ENCODE measurements at regions not wholly inside any gene's neighbourhood (a gene's known extent, or its start where the extent isn't known, plus 50 kb on each side); places are given as distances from the start of the nearest gene placed in this dataset.

DNA sequence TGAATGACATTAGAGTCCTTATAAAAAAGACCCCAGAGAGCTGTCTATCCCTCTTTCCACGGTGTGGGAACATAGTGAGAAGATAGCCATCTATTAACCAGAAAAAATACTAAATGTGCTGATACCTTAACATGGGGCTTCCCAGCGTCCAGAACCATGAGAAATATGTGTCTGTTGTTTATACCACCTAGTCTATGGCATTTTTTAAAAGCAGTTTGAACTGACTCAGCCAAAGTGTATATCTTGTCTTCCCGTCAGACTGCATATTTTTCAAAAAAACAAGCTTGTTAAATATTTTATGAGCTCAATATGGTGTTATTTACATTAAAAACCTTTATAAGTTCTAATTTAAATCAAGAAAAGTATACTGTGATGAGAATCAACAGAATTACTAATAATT is 255.3 kb downstream of the HGF start:
- Histone ChIP-seq H3K4me3 (replicated peaks in 1 of 3) (no peak overlapping the region), H3K9me3 (no peaks in the 10 kb centered on the region), H3K36me3 (no peaks in the 10 kb centered on the region), H3K27ac (no peak overlapping the region), H3K27me3 (no peaks in the 10 kb centered on the region), H3K4me1 (no peaks in the 10 kb centered on the region)
- intact Hi-C loops (cut with DNase I) = no loop called here
- TF ChIP-seq, protein P1, sequence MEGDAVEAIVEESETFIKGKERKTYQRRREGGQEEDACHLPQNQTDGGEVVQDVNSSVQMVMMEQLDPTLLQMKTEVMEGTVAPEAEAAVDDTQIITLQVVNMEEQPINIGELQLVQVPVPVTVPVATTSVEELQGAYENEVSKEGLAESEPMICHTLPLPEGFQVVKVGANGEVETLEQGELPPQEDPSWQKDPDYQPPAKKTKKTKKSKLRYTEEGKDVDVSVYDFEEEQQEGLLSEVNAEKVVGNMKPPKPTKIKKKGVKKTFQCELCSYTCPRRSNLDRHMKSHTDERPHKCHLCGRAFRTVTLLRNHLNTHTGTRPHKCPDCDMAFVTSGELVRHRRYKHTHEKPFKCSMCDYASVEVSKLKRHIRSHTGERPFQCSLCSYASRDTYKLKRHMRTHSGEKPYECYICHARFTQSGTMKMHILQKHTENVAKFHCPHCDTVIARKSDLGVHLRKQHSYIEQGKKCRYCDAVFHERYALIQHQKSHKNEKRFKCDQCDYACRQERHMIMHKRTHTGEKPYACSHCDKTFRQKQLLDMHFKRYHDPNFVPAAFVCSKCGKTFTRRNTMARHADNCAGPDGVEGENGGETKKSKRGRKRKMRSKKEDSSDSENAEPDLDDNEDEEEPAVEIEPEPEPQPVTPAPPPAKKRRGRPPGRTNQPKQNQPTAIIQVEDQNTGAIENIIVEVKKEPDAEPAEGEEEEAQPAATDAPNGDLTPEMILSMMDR (IDR thresholded peaks at IDR 0.05) = no peak
- TF ChIP-seq POLR2A (IDR thresholded peaks at IDR 0.05) = no peak
- no peak for DNase-seq
- 75 to 92% methylated on average over 3 of the region's 3 CpGs for WGBS, 2 donors

DNA sequence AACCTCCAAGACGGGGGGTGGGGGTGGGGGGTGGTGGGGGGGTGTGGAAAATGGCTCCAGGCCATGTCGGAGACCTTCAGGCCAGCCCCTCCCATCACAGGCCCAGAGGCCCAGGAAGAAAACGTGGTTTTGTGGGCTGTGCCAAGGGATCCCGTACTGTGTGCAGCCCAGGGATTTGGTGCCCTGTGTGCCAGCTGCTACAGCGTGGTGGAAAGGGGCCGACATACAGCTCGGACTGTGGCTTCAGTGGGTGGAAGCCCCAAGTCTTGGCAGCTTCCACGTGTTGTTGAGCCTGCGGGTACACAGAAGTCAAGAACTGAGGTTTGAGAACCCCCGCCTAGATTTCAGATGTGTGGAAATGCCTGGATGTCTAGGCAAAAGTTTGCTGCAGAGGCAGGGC is 259.7 kb downstream of the HGF start:
- Histone ChIP-seq H3K27ac (no peak overlapping the region), H3K4me3 (replicated peaks in 1 of 3) (no peak overlapping the region), H3K9me3 (no peaks in the 10 kb centered on the region), H3K36me3 (no peaks in the 10 kb centered on the region), H3K4me1 (no peaks in the 10 kb centered on the region), H3K27me3 (no peaks in the 10 kb centered on the region)
- 91 to 93% methylated on average over 10 of the region's 10 CpGs for WGBS, 2 donors
- no peak for TF ChIP-seq POLR2A (IDR thresholded peaks at IDR 0.05)
- intact Hi-C loops (cut with DNase I) = no loop called here
- no peak for DNase-seq

DNA sequence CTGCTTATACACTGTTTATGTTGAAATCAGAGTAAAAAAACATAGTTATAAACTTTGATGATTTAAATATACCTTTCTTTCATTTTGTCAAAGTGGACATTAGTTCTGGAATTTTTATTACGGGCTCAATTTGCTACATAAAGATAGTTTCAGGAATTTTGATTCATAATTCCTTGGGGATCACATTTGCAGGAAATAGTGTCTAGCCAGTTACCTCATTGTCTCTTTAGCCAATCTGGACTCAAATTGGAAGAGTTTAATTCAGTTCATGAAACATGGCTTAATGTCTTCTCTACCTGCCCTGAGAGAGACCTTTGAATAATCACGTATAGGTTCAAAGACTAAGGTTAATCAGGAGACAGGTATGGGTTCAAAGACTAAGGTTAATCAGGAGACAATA is 262.6 kb downstream of the HGF start:
- DNase-seq = no peak
- Histone ChIP-seq H3K36me3 (no peaks in the 10 kb centered on the region), H3K4me3 (replicated peaks in 1 of 3) (no peak overlapping the region), H3K9me3 (no peaks in the 10 kb centered on the region), H3K27ac (no peak overlapping the region), H3K4me1 (no peaks in the 10 kb centered on the region), H3K27me3 (no peaks in the 10 kb centered on the region)
- intact Hi-C loops (cut with DNase I) = loop anchor here (10.0 kb wide), 1 partner anchor 208 kb away; no protein-coding TSS in a partner anchor
- 75 to 76% methylated on average over 2 of the region's 2 CpGs for WGBS, 2 donors
- no peak for TF ChIP-seq POLR2A (IDR thresholded peaks at IDR 0.05)
- TF ChIP-seq, protein P1 (IDR thresholded peaks at IDR 0.05) = no peak

DNA sequence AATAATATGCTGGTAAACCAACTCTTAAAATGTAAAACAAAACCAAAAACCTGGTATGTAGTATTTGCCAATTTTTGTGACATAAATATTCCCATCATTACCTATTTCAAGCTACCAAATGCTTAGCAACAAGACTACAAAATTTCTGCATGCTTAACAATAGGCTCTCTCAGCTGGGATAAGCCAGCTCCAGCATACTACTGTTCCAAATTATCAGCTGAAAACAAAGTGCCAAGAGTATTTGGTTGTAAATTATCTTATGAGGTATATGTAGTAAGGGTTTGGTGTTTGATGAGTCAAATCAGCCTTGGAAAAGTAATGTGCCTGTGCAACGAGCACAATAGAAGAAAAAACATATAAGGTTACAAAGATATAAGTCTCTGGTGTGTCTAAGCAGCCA is 263.2 kb downstream of the HGF start:
- 72 to 73% methylated on average over 1 of the region's 1 CpG for WGBS, 2 donors
- intact Hi-C loops (cut with DNase I) = loop anchor here (10.0 kb wide), 1 partner anchor 208 kb away; no protein-coding TSS in a partner anchor
- DNase-seq = no peak
- no peaks in the 10 kb centered on the region for H3K27me3 ChIP-seq
- H3K27ac ChIP-seq = no peak overlapping the region
- no peak overlapping the region for H3K4me3 ChIP-seq (replicated peaks in 1 of 3)
- no peaks in the 10 kb centered on the region for H3K9me3 ChIP-seq
- no peaks in the 10 kb centered on the region for H3K36me3 ChIP-seq
- H3K4me1 ChIP-seq = no peaks in the 10 kb centered on the region
- TF ChIP-seq POLR2A (IDR thresholded peaks at IDR 0.05) = no peak
- TF ChIP-seq, protein P1 (IDR thresholded peaks at IDR 0.05) = no peak

DNA sequence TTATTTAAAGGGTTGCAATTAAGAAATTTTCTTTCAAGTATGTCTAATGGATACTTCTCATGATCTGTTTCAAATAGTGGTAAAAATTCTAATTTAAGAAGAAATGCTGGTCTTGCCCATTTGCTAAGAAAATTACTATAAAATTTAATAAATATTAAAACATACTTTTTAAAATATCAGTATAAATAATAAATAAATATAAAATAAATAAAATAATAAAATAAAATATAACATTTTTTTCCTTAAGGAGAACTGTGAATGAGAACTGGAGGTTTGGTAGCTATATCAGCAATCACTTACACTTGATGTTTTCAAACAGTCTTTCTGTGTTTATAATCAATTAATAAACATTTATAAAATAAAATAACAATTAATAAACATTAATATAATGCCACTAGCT is 266.1 kb downstream of the HGF start:
- Histone ChIP-seq H3K27ac (no peak overlapping the region), H3K27me3 (no peaks in the 10 kb centered on the region), H3K9me3 (no peaks in the 10 kb centered on the region), H3K4me3 (replicated peaks in 1 of 3) (no peak overlapping the region), H3K4me1 (peaks cover 10 to 15% of the 10 kb centered on the region in 2 donors), H3K36me3 (no peaks in the 10 kb centered on the region)
- intact Hi-C loops (cut with DNase I) = loop anchor here (10.0 kb wide), 1 partner anchor 211 kb away; no protein-coding TSS in a partner anchor
- no peak for DNase-seq
- no peak for TF ChIP-seq POLR2A (IDR thresholded peaks at IDR 0.05)
- TF ChIP-seq, protein P1 (IDR thresholded peaks at IDR 0.05) = no peak

DNA sequence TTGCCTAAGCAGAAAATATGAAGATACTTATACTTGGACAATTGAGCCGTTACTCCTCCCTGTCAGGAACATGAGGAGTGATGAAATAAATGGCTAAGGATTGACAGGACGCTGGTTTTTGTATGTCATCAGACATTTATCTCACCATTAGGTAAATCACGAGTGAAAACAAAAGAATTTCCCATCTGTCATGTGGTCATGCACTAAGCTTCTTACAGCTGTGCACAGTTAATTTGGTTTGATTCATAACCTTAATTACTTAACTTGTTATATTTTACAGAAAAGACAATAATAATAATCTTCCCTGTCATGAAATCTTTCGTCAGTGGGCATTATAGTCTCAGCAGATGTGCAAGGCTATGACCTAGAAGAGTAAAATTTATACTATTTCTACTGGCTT is 266.5 kb downstream of the HGF start:
- H3K4me1 ChIP-seq = peaks cover 10 to 15% of the 10 kb centered on the region in 2 donors
- H3K27ac ChIP-seq = no peak overlapping the region
- H3K4me3 ChIP-seq (replicated peaks in 1 of 3) = no peak overlapping the region
- intact Hi-C loops (cut with DNase I) = loop anchor here (10.0 kb wide), 1 partner anchor 211 kb away; no protein-coding TSS in a partner anchor
- no peaks in the 10 kb centered on the region for H3K36me3 ChIP-seq
- no peaks in the 10 kb centered on the region for H3K27me3 ChIP-seq
- no peak for DNase-seq
- TF ChIP-seq, protein P1 (IDR thresholded peaks at IDR 0.05) = no peak
- TF ChIP-seq POLR2A (IDR thresholded peaks at IDR 0.05) = no peak
- WGBS, 2 donors = 85 to 89% methylated on average over 4 of the region's 4 CpGs
- H3K9me3 ChIP-seq = no peaks in the 10 kb centered on the region

All from thyroid gland (tissue), 4 donors.